ENCODE measurements at regions not wholly inside any gene's neighbourhood (a gene's known extent, or its start where the extent isn't known, plus 50 kb on each side); places are given as distances from the start of the nearest gene placed in this dataset.

GRCh38 chr18:30886998-30887397 lies 155.5 kb downstream of the DSC3 start:
- no peak for TF ChIP-seq CREB5 (CRISPR knock-in tag; IDR thresholded peaks at IDR 0.05; ENCODE audit: low read depth)
- TF ChIP-seq OSR1 (CRISPR knock-in tag; IDR thresholded peaks at IDR 0.05), result no peak
- TF ChIP-seq ZFP3 (CRISPR knock-in tag; IDR thresholded peaks at IDR 0.05), result no peak
- no peak for TF ChIP-seq ISL1 (CRISPR knock-in tag; IDR thresholded peaks at IDR 0.05)
- no peak for TF ChIP-seq ESRRG (CRISPR knock-in tag; IDR thresholded peaks at IDR 0.05)
- TF ChIP-seq CSDC2 (CRISPR knock-in tag; IDR thresholded peaks at IDR 0.05), result no peak

Measured in SK-N-SH treated with all-trans-retinoic acid at 6 μM for 48 hours (cell line).